ENCODE measurements at regions not wholly inside any gene's neighbourhood (a gene's known extent, or its start where the extent isn't known, plus 50 kb on each side); places are given as distances from the start of the nearest gene placed in this dataset.

GRCh38 chr13:83568019-83568418 lies 314.3 kb downstream of the SLITRK1 start:
- TF ChIP-seq MYC (IDR thresholded peaks at IDR 0.05; ENCODE audit: low read depth, low read length) (no peak), CTCF (IDR thresholded peaks at IDR 0.05; ENCODE audit: low read depth, low read length) (no peak), POLR2A (IDR thresholded peaks at IDR 0.05; ENCODE audit: extremely low read depth, insufficient read length) (no peak)
- TF ChIP-seq, protein P1, sequence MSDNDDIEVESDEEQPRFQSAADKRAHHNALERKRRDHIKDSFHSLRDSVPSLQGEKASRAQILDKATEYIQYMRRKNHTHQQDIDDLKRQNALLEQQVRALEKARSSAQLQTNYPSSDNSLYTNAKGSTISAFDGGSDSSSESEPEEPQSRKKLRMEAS (IDR thresholded peaks at IDR 0.05; ENCODE audit: low read depth, low read length) = no peak
- no peak overlapping the region for H3K4me3 ChIP-seq (ENCODE audit: low read depth, low read length)
- DNase-seq (ENCODE audit: low read depth) = no peak

DNA sequence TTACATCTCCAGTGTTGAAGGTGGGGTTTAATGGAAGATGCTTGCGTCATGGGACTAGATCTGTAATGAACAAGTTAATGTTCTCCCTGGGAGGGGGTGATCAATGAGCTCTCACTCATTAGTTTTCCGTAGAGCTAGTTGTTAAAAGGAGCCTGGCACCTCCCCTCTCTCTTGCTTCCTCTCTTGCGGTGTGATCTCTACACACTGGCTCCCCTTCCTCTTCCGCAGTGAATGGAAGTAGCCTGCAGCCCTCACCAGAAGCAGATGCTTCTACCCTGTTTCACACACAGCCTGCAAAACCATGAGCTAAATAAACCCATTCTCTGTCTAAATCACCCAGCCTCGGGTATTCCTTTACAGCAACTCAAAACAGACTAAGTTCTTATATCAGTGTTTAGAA lies 318.8 kb downstream of the SLITRK1 start:
- no peak for TF ChIP-seq CTCF (IDR thresholded peaks at IDR 0.05; ENCODE audit: low read depth, low read length)
- TF ChIP-seq MYC (IDR thresholded peaks at IDR 0.05; ENCODE audit: low read depth, low read length) = no peak
- TF ChIP-seq, protein P1 (IDR thresholded peaks at IDR 0.05; ENCODE audit: low read depth, low read length) = no peak
- TF ChIP-seq POLR2A (IDR thresholded peaks at IDR 0.05; ENCODE audit: extremely low read depth, insufficient read length) = no peak
- DNase-seq (ENCODE audit: low read depth) = no peak
- no peak overlapping the region for H3K4me3 ChIP-seq (ENCODE audit: low read depth, low read length)

- DNase-seq (ENCODE audit: low read depth) = no peak
- TF ChIP-seq CTCF (IDR thresholded peaks at IDR 0.05; ENCODE audit: low read depth, low read length) (no peak), POLR2A (IDR thresholded peaks at IDR 0.05; ENCODE audit: extremely low read depth, insufficient read length) (no peak), MYC (IDR thresholded peaks at IDR 0.05; ENCODE audit: low read depth, low read length) (no peak)
- TF ChIP-seq, protein P1 (IDR thresholded peaks at IDR 0.05; ENCODE audit: low read depth, low read length) = no peak
- H3K4me3 ChIP-seq (ENCODE audit: low read depth, low read length) = no peak overlapping the region
These were observed 324.4 kb downstream of the SLITRK1 start for GRCh38 chr13:83557845-83558244.

- no peak for DNase-seq (ENCODE audit: low read depth)
- TF ChIP-seq, protein P1 (IDR thresholded peaks at IDR 0.05; ENCODE audit: low read depth, low read length) = no peak
- TF ChIP-seq CTCF (IDR thresholded peaks at IDR 0.05; ENCODE audit: low read depth, low read length) (no peak), MYC (IDR thresholded peaks at IDR 0.05; ENCODE audit: low read depth, low read length) (no peak), POLR2A (IDR thresholded peaks at IDR 0.05; ENCODE audit: extremely low read depth, insufficient read length) (no peak)
- no peak overlapping the region for H3K4me3 ChIP-seq (ENCODE audit: low read depth, low read length)
These were observed 332.6 kb downstream of the SLITRK1 start for GRCh38 chr13:83549671-83550070.

- no peak overlapping the region for H3K4me3 ChIP-seq (ENCODE audit: low read depth, low read length)
- no peak for DNase-seq (ENCODE audit: low read depth)
- TF ChIP-seq POLR2A (IDR thresholded peaks at IDR 0.05; ENCODE audit: extremely low read depth, insufficient read length) (no peak), CTCF (IDR thresholded peaks at IDR 0.05; ENCODE audit: low read depth, low read length) (no peak), MYC (IDR thresholded peaks at IDR 0.05; ENCODE audit: low read depth, low read length) (no peak)
- TF ChIP-seq, protein P1 (IDR thresholded peaks at IDR 0.05; ENCODE audit: low read depth, low read length) = no peak
These were observed 335.2 kb downstream of the SLITRK1 start for GRCh38 chr13:83547043-83547442.

GRCh38 chr13:83546476-83546875 lies 335.8 kb downstream of the SLITRK1 start:
- DNase-seq (ENCODE audit: low read depth) = no peak
- H3K4me3 ChIP-seq (ENCODE audit: low read depth, low read length) = no peak overlapping the region
- no peak for TF ChIP-seq CTCF (IDR thresholded peaks at IDR 0.05; ENCODE audit: low read depth, low read length)
- TF ChIP-seq, protein P1 (IDR thresholded peaks at IDR 0.05; ENCODE audit: low read depth, low read length) = no peak
- no peak for TF ChIP-seq POLR2A (IDR thresholded peaks at IDR 0.05; ENCODE audit: extremely low read depth, insufficient read length)
- no peak for TF ChIP-seq MYC (IDR thresholded peaks at IDR 0.05; ENCODE audit: low read depth, low read length)
